ENCODE measurements at regions not wholly inside any gene's neighbourhood (a gene's known extent, or its start where the extent isn't known, plus 50 kb on each side); places are given as distances from the start of the nearest gene placed in this dataset.

DNA sequence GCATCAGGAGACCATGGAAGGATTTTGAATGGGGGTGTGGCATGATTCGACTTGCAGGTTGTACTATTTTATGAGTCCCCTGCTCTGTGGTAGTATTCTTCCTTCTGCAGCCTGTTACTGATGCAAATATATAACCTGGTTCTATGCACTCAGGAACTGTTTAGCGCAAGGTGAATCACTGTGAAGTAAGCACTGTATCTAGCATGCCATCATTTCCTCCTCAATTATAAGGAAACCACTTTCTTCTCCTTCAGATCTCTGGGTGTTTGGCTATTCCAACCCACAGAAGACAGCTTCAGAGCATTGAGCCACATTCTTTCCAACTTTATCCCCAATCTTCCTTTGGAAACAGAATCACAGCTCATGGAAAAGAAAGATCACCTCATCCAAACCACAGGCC lies 176.7 kb downstream of the DIPK2A start:
- no peak for DNase-seq

DNA sequence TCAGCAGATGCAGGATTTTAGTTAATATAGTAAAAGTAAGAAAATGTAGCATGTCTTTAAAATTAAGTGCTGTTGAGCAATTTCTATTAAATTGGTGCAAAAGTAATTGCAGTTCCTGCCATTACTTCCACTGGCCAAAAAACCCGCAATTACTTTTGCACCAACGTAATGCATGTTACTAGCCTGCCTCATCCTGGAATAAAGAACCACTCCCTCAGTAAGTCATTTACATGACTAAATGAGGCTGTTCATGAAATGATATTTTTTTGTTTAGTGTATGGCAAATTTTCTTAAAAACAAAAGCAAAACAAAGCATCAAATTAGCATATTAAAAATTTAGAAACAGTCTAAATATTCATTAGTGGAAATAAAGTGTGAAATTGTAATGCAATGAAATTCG lies 180.4 kb downstream of the DIPK2A start:
- DNase-seq = no peak

DNA sequence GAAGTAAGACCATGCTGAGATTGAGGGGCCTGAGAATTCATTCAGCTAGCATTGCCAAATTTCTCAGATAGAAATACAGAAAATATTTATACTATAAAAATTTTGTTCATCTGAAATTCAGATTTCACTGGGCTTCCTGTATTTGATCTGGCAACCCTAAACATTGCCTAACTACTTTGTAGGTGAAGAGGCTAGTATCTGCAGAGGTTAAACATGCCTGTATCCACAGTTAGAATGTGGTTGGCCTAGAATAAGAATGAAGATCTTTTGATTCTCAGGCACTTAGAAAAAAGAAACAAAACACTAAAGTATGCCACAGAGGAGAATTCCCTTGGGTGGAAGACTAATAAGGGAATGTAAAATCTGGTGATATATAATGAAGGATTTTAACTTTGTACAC lies 189.0 kb downstream of the DIPK2A start:
- no peak for DNase-seq

DNA sequence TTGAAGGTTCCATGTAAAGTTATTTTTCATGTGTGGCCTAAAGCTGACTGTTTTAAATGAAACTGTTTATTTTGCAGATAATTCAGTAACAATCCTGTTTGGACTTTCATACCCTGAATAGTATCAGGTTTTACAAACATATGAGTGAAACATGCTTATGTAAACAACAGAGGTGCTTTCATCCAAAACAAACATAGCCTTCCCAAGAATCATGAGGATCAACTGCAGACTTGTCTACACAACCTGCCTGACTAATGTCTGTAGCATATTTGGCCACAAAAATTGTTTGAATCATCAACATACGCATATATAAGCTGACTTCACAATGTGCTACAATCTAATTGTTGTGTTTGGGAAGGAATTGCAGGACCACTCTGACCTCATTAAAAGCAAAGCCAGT lies 190.4 kb downstream of the DIPK2A start:
- DNase-seq = no peak

DNA sequence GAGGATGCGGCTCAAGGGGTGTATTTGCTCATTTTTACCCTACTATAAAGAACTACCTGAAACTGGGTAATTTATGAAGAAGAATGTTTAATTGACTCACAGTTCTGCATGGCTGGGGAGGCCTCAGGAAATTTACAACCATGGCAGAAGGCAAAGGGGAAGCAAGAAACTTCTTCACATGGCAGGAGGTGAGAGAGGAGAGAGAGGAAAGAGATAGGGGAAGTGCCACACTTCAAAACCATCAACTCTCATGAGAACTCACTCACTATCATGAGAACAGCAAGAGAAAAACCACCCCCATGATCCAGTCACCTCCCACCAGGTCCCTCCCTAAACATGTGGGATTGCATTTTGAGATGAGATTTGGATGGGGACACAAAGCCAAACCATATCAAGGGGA lies 192.7 kb downstream of the DIPK2A start:
- DNase-seq = no peak

DNA sequence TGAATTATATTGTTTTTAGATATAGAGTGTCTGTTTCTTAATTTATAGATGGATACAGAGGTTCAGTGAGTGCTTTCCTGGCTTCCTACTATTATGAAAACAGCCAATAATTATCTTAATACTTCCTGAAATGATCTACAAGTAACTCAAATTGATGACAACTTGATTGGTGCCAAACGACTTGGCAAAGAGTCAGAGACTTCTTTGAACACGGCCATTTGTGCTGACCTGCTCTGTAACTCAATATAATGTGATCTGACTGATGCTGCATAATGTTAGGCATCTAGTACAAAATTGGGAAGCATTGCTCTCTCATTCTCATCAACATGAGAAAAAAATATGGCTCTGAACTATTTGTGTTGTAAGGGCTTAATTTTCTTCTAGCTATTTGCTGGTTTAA lies 193.9 kb downstream of the DIPK2A start:
- DNase-seq = no peak

DNA sequence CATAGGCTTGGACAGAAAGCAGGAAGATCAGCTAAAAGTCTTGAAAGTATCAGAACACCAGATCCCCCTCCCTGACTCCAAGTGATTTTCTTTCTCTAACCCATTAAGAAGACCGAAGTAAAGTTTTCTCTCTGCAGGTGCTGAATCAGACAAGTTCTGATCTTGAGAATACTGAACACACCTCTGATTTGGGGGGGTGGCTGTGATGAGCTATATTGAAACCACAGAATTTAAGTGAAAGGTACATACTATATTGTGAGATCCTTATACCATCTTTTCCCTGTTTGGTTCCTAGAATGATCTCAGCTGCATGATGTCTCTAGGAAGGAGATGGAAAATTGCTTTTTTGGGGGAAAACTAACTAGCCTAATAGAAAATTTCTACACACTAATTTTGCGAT lies 196.0 kb downstream of the DIPK2A start:
- no peak for DNase-seq

DNA sequence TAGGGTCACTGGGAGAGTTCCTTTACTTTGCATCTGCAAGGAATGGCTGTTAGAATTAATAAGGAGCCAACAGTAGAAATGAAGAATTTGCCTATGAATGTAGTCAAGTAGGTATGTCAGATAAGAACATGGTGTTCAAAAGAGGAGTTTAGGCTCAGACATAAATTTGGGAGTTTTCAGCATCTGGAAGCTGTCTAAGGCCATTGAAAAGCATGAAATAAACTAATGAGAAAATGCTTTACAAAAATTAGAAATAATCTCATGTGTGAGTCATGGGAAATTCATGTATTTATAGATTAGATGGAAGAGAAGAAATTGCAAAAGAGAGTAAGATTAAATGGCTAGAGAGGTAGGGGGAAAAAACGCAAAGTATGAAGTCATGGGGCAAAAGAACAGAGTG lies 201.9 kb downstream of the DIPK2A start:
- no peak for DNase-seq

DNA sequence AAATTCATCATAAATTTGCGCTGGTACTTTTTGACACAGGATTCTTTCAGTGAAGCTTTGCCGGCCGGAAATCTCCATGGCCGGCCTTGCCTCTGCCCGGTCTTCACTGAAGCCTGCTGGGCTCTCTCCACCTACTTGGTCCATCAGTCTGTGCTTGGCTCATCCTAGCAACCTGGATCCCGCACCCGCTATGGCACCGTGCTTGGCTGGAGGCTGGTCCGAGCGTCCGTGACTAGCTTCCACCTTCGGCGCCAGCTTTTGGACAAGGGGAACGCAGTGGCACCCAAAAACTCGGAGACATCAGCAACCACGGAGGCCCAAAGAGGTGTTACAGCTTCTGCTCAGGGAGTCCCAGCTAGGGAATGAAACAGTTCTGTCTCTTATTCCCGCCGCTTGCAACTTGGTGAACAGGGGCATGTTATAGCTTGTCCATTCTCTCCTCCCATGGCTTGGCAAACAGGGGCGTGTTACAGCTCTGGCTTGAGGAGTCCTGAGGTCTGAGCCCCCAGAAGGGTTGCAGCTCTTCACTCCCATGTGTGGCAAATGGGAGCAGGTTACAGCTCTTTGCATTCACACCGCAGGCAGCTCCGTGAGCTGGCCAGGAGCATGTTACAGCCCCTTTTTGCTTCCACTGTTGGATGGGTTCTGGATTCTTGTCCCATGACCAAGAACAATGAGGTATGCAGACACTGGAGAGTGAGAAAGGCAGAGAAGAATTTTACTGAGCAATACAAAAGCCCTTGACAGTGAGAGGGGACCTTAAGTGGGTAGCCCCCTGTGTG lies 204.2 kb downstream of the DIPK2A start:
- no peak for DNase-seq

DNA sequence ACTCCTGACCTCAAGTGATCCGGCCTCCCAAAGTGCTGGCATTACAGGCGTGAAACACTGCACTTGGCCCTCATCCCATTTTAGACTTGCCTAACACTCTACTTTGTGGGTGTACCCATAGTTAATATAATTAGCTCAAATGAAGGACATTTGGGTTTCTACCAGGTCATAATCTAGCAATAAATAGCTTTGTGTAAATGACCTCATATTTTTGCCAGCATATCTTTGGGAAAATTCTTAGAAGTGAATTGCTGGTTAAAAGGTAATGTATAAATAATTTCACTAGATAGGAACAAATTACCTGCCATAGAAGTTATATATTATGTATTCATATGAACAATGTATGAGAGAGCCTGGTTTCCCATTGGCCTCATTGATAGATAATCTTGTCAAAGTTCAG lies 206.0 kb downstream of the DIPK2A start:
- DNase-seq = no peak

DNA sequence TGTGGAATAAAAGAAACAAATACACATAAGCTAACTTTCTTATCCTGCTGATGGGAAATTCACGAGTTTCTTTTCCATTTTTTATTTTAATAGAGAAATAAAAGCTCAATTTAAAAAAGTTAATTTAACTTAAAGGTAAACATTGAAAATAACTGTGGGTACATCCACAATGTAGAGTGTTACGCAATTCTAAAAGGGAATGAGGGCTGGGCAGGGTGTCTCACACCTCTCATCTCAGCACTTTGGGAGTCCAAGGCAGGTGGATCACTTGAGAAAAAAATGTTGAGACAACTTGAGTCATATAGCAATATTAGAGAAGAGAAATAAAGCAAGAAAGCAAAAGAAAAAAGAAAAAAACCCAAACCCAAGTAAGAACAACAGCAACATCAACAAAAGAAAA lies 207.0 kb downstream of the DIPK2A start:
- DNase-seq = no peak

DNA sequence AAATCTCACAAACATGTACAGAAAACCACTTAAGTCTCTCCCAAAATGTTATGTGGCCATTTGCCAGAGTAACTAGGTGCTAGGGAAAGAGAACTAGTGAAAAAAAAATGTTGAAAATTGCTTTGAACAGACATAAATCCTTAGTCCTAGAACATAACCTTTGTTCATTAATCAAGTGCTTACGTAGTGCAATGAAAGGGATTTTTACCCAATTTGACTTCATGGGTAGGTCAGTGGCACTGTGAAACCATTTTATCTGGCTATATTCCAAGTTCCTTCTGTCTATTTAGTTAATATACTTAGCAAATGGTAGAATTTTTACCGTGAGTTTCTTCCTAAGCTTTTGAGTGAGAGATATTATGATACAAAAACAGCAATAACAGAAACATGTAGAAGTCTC lies 209.4 kb downstream of the DIPK2A start:
- DNase-seq = no peak

DNA sequence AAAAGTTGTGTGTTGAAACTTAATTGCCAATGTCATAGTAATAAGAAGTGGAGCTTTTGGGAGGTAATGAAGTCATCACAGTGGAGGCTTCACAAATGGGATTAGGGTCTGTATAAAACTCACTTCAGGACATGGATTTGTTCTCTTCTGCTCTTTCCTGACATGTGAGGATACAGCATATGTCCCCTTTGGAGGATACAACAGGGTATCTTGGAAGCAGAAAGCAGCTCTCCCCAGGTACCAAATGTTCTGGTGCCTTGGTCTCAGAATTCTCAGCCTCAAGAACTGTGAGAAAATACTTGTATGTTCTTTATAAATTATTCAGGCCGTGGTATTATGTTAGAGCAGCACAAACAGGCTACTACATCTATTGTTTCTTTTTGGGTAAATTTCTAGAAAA lies 210.9 kb downstream of the DIPK2A start:
- no peak for DNase-seq

DNA sequence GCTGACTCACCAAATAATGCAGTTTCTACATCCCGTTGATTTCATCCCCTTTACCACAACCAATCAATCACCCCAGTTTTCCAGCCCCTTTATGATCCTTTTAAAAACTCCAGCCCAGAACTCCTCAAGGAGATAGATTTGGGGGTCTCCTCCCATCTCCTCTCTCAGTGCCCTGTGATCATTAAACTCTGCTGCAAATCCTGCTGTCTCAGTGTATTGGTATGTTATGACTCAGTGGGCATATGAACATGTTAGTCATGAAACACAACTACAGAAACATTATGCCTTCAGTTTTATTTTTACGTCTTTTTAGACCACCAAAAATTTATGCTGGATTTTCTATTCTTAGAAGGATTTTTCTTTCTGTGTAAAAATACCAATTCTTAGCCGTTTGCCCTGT lies 213.7 kb downstream of the DIPK2A start:
- DNase-seq = no peak

DNA sequence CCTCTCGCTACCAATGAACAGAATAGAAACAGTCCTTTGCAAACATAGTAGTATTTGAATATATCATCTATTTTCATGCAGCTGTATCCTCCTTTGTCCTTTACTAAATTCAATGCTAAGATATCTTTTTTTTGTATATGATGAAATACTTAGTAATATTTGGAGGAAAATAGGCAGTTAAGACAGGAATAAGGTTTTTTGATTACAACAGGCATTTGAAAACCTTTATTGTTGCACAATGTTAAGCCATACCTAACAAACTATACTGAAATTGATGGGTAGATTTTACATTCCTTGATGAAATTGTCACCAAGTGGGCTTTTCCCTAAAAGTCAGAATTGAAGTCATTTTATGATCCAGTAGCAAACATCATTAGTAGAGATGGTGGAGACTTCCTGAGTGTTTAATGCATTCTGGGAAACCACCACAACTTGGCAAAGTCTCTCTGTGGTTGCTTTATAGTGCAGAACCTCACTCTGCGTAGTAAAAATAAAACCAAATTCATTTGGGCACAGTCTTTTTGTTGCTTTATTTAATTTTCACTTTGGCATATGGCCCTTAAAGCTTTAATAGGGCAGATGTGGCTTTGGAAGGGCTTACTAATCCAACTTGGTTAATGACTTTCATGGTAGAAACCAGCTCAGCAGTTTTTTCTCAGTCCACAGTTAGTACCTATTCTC lies 216.0 kb downstream of the DIPK2A start:
- no peak for DNase-seq

DNA sequence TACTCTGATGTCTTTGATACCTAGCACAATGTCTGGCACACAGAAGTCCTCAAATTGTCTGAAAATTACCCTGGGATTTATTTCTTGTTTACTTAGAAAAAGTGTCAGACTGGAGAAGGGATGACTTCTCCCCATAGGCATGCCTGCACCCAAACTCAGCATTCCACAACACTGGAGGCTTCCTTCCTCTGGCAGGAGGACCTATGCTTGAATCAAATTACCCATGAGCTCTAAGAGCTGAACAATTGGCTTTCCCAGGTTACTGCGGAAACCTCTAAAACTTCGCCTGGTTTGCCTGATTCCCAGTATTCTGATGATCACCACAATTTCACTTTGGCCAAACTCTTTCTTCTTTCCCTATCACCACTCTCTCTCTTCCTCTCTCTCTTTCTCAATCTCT lies 217.4 kb downstream of the DIPK2A start:
- no peak for DNase-seq

DNA sequence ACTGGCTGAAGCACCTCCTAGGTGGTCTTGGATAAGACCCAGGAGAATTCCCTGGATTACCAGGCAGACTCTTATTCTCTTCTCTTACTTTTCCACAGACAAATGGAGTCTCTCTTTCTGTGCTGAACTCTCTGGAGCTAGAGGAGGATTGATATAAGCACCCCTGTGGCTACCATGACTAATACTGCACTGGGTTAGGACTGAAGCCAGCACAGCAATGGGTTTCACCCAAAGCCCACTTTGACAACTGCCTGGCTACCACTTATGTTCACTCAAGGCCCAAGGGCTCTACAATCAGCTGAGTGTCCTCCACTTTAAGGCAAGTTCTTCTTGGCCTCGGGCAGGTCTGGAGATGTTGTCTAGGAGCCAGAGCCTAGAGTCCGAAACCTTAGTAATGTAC lies 225.5 kb downstream of the DIPK2A start:
- DNase-seq = no peak

DNA sequence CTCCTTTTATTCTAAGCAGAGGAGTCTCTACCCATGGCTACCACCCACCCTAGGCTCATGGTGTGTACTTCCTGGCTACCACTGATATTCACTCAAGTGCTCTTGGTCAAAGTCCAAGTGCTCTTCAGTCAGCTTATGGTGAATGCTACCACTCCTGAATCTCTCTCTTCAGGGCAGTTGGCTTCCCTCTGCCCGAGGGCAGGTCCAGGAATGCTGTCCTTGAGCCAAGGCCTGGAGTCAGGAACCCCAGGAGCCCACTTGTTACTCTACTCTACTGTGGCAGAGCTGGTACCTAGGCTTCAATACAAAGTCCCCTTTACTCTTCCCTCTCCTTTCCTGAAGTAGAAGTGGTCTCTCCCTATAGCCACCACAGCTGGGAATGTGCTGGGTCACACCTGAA lies 226.0 kb downstream of the DIPK2A start:
- DNase-seq = no peak

DNA sequence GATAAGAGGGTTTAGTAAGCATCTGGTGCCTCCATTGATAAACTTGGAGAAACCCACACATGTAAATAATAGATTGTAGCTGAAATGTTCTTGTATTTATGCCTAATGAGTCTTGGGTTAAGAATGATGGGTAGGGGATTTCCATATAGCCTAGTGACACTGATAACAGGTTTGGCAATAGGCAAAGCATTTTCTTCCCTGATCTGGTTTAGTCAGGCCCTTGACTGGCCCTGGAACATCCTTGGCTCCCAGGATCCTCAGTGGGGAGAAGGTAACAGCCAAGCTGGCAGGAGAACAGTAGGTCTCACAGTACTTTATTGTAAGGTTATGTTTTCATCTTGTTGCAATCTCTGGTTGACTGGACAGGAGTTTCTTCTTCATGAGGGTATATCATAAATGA lies 228.4 kb downstream of the DIPK2A start:
- DNase-seq = no peak

DNA sequence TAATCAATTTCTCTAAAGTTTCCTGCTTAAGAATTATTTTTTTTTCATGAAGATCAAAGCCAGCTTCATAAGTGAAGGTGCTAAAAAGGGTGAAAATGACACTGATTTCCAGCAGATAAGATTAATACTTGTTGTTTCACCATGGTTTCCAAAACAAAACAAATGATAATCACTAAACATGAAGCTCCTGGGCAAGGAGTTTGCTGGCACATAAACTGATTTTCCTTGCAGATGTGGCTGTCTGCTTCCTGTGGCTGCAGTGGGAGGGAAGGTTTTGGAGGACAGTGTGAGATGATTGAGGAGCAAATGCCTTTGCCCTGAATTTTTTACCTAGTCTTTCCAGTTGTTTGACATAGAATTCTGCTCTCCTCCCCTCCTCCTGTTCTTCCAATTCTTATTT lies 228.8 kb downstream of the DIPK2A start:
- no peak for DNase-seq

DNA sequence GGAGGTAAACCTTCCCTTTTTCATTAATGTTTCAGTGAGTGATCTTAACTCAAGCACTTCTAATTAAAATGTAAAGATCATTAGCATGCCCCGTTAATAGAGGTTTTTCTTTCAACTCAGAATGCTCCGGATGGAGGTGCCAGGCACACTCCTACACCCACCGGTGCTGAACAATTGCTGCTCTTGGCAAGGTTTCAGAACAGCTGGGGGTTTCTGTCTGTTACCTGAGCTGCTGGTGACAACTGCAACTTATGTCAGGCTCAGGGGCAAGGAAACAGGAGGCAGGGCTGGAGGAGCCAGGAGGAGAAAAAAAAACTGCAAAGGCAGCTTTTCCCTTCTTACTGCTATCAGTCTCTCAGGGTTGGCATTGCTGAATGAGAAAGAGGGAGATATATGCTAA lies 250.1 kb downstream of the DIPK2A start:
- no peak for DNase-seq

DNA sequence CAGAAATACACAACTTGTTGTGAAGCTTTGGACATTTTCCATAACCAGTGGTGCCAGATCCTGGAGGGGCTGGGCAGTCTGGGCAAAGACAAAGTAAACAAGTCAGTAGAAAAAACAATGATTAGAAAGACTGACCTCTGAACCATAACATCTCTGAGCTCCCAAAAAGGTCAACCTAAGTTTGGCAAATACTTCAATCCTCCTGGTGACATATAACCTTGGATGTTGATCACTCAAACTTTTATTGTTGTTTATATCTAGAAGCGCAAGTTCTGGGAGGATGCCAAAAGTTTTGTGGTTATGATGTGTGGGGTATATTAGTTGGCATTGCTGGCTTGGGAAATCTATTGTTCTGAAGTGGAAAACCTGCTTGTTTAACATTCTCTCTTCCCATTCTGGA lies 257.7 kb downstream of the DIPK2A start:
- DNase-seq = no peak

DNA sequence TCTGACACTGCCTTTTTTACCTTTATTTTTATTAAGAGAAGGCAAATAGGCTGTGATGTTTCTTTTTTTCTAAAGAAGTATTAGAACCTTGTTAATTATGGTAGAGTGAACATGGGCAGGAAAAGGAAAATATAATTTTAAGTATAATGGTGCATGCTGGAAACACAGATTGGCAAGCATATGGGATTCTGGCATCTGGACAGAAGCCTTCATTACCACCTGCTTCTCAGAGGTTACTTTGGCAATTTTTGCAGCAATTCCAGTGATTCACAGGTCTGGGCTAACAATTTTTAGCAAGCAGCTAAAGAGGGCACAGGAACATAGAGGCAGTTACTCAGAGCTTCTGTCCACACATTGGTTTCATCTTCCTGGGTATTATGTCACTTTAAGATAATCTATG lies 258.3 kb downstream of the DIPK2A start:
- DNase-seq = no peak

DNA sequence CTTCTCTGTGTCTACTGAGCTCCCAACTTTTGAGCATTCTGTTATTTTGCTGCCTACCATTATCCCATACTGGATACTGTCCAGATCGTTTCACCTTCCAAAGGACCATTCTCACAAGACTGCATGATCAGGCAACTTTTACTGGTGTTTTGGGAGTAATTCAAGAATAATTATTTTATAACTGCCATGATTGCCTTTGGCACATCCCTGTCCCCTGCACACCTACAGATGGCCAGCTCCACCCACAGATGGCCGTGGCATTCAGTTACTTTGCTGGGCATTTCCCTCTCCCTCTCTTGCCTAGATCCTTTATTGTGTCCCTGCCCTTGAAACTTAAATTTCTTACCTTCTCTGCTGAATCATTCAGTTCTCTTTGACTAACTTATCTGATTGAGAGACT lies 263.9 kb downstream of the DIPK2A start:
- no peak for DNase-seq

DNA sequence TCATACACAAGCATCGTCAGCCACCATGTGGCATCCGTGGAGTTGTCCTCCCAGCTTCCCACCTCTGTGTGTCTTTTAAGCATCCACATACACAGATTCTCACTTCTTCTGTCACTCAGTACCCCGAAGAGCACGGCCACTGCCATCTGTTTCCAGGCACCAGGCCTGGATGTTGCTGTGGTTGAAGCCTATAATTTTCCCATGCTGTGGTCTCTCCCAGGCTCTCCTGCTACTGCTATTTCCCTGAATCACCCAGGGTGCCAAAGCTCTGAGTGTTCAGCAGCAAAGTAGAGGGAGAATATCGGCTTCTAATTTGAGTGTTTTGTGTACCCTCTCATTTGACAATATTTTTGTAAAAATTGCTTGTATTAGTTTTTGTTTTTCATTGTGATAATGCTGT lies 265.7 kb downstream of the DIPK2A start:
- DNase-seq = no peak
